HEK293 (cell line): ENCODE measurements at regions not wholly inside any gene's neighbourhood (a gene's known extent, or its start where the extent isn't known, plus 50 kb on each side); places are given as distances from the start of the nearest gene placed in this dataset.

ENCODE experiments used
- BCL11A ChIP-seq: fragments of 450-650 bp; formaldehyde crosslinking; IDR thresholded peaks from 2 replicates; pipeline ENCODE4 v1.5.1; 2016; ENCODE audit warnings: low read depth, missing biosample characterization, missing genetic modification characterization
- IKZF3 ChIP-seq: fragments of 450-650 bp; IDR thresholded peaks from 2 replicates; pipeline ENCODE4 v1.5.0; 2018; ENCODE audit warnings: missing biosample characterization, mild to moderate bottlenecking, missing genetic modification characterization, moderate library complexity
- PRDM6 ChIP-seq: fragments of 450-650 bp; formaldehyde crosslinking; IDR thresholded peaks from 2 replicates; pipeline ENCODE4 v1.5.1; 2017; ENCODE audit warnings: missing biosample characterization, missing genetic modification characterization
- SCRT2 ChIP-seq: fragments of 450-650 bp; formaldehyde crosslinking; IDR thresholded peaks from 2 replicates; pipeline ENCODE4 v1.5.1; 2016; ENCODE audit warnings: missing biosample characterization, missing genetic modification characterization
- ZBTB1 ChIP-seq: fragments of 450-650 bp; formaldehyde crosslinking; IDR thresholded peaks from 2 replicates; pipeline ENCODE4 v1.5.1; 2016; ENCODE audit warnings: missing biosample characterization, missing genetic modification characterization
- ZBTB21 ChIP-seq: fragments of 450-650 bp; formaldehyde crosslinking; IDR thresholded peaks from 2 replicates; pipeline ENCODE4 v1.5.1; 2017; ENCODE audit warnings: missing biosample characterization, missing genetic modification characterization
- ZFHX2 ChIP-seq: fragments of 450-650 bp; formaldehyde crosslinking; conservative IDR thresholded peaks from 2 replicates; pipeline ENCODE4 v1.5.1; 2016; ENCODE audit warnings: missing biosample characterization, missing genetic modification characterization
- ZFP41 ChIP-seq: fragments of 450-650 bp; formaldehyde crosslinking; IDR thresholded peaks from 2 replicates; pipeline ENCODE4 v1.5.1; 2016; ENCODE audit warnings: missing biosample characterization, missing genetic modification characterization, borderline replicate concordance
- ZNF140 ChIP-seq: fragments of 450-650 bp; formaldehyde crosslinking; IDR thresholded peaks from 2 replicates; pipeline ENCODE4 v1.5.1; 2016; ENCODE audit warnings: missing biosample characterization, missing genetic modification characterization
- ZNF274 ChIP-seq, 2 experiments: fragments of 200-500 bp in 1 of 2; fragments of 450-650 bp in 1 of 2; sonication (Bioruptor generic) in 1 of 2; formaldehyde crosslinking in 1 of 2; IDR thresholded peaks; 2 replicates each; pipeline versions ENCODE4 v1.5.1 to v1.6.1; 2014 to 2016; ENCODE audit warnings: borderline replicate concordance in 1 of 2, inconsistent platforms in 1 of 2, low read length in 1 of 2, missing biosample characterization in 1 of 2, missing genetic modification characterization in 1 of 2
- ZNF302 ChIP-seq: fragments of 450-650 bp; formaldehyde crosslinking; IDR thresholded peaks from 2 replicates; pipeline ENCODE4 v1.5.1; 2016; ENCODE audit warnings: missing biosample characterization, missing genetic modification characterization, low read depth
- ZNF433 ChIP-seq: fragments of 450-650 bp; formaldehyde crosslinking; IDR thresholded peaks from 2 replicates; pipeline ENCODE4 v1.5.1; 2016; ENCODE audit warnings: missing biosample characterization, missing genetic modification characterization, low read depth
- ZNF501 ChIP-seq: fragments of 450-650 bp; formaldehyde crosslinking; IDR thresholded peaks from 2 replicates; pipeline ENCODE4 v1.5.1; 2016; ENCODE audit warnings: missing biosample characterization, missing genetic modification characterization
- ZNF529 ChIP-seq: fragments of 450-650 bp; formaldehyde crosslinking; IDR thresholded peaks from 2 replicates; pipeline ENCODE4 v1.5.1; 2017; ENCODE audit warnings: missing genetic modification characterization, missing biosample characterization; ENCODE audit not compliant: insufficient replicate concordance
- ZNF596 ChIP-seq: fragments of 450-650 bp; IDR thresholded peaks from 2 replicates; pipeline ENCODE4 v1.5.0; 2018; ENCODE audit warnings: missing biosample characterization, mild to moderate bottlenecking, missing genetic modification characterization, moderate library complexity
- ZNF639 ChIP-seq: fragments of 450-650 bp; formaldehyde crosslinking; IDR thresholded peaks from 2 replicates; pipeline ENCODE4 v1.5.1; 2016; ENCODE audit warnings: missing biosample characterization, missing genetic modification characterization
- ZNF792 ChIP-seq: fragments of 450-650 bp; formaldehyde crosslinking; IDR thresholded peaks from 2 replicates; pipeline ENCODE4 v1.5.1; 2016; ENCODE audit warnings: missing biosample characterization, missing genetic modification characterization
- ZNF830 ChIP-seq: fragments of 450-650 bp; IDR thresholded peaks from 2 replicates; pipeline ENCODE4 v1.5.0; 2018; ENCODE audit warnings: missing biosample characterization, missing genetic modification characterization, low read depth, mild to moderate bottlenecking, moderate library complexity
- ZNF843 ChIP-seq: fragments of 450-650 bp; formaldehyde crosslinking; IDR thresholded peaks from 2 replicates; pipeline ENCODE4 v1.5.1; 2016; ENCODE audit warnings: missing biosample characterization, missing genetic modification characterization
- TF ChIP-seq, protein P1 (sequence below): fragments of 450-650 bp; formaldehyde crosslinking; IDR thresholded peaks from 2 replicates; pipeline ENCODE4 v1.5.1; 2016; ENCODE audit warnings: missing biosample characterization, missing genetic modification characterization, borderline replicate concordance
- TF ChIP-seq, protein P2 (sequence below): fragments of 450-650 bp; formaldehyde crosslinking; IDR thresholded peaks from 2 replicates; pipeline ENCODE4 v1.5.1; 2016; ENCODE audit warnings: missing biosample characterization, missing genetic modification characterization
- TF ChIP-seq, protein P3 (sequence below): fragments of 450-650 bp; formaldehyde crosslinking; IDR thresholded peaks from 2 replicates; pipeline ENCODE4 v1.5.1; 2016; ENCODE audit warnings: missing biosample characterization, missing genetic modification characterization
- TF ChIP-seq, protein P4 (sequence below): fragments of 450-650 bp; formaldehyde crosslinking; optimal IDR thresholded peaks from 2 replicates; pipeline ENCODE3; 2016; ENCODE audit warnings: missing biosample characterization, mild to moderate bottlenecking, missing genetic modification characterization
- TF ChIP-seq, protein P5 (sequence below): fragments of 450-650 bp; formaldehyde crosslinking; IDR thresholded peaks from 2 replicates; pipeline ENCODE4 v1.5.1; 2016; ENCODE audit warnings: missing biosample characterization, missing genetic modification characterization

- no peak for TF ChIP-seq ZFP41 (tag by site-specific recombination)
- TF ChIP-seq PRDM6 (tag by site-specific recombination) = peak; percentile 81
- TF ChIP-seq ZBTB1 (tag by site-specific recombination) = 0 out of 2 replicates have a peak, but pooled peaks have one; percentile 72
- no peak for TF ChIP-seq ZNF274 (IDR thresholded peaks at IDR 0.05; ENCODE audit: low read length)
- no peak for TF ChIP-seq ZNF274 (tag by site-specific recombination; IDR thresholded peaks at IDR 0.05; ENCODE audit: borderline replicate concordance)
- no peak for TF ChIP-seq ZNF830 (tag by site-specific recombination)
- TF ChIP-seq ZBTB21 = peak; percentile 96
- peak; percentile 94 for TF ChIP-seq ZNF639
- TF ChIP-seq, protein P1, sequence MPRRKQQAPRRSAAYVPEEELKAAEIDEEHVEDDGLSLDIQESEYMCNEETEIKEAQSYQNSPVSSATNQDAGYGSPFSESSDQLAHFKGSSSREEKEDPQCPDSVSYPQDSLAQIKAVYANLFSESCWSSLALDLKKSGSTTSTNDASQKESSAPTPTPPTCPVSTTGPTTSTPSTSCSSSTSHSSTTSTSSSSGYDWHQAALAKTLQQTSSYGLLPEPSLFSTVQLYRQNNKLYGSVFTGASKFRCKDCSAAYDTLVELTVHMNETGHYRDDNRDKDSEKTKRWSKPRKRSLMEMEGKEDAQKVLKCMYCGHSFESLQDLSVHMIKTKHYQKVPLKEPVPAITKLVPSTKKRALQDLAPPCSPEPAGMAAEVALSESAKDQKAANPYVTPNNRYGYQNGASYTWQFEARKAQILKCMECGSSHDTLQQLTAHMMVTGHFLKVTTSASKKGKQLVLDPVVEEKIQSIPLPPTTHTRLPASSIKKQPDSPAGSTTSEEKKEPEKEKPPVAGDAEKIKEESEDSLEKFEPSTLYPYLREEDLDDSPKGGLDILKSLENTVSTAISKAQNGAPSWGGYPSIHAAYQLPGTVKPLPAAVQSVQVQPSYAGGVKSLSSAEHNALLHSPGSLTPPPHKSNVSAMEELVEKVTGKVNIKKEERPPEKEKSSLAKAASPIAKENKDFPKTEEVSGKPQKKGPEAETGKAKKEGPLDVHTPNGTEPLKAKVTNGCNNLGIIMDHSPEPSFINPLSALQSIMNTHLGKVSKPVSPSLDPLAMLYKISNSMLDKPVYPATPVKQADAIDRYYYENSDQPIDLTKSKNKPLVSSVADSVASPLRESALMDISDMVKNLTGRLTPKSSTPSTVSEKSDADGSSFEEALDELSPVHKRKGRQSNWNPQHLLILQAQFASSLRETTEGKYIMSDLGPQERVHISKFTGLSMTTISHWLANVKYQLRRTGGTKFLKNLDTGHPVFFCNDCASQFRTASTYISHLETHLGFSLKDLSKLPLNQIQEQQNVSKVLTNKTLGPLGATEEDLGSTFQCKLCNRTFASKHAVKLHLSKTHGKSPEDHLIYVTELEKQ = peak; percentile 99
- TF ChIP-seq ZNF501 = peak; percentile 89
- TF ChIP-seq ZFHX2 (tag by site-specific recombination) = peak; percentile 71
- TF ChIP-seq ZNF843 (tag by site-specific recombination) = peak; percentile 98
- no peak for TF ChIP-seq ZNF792
- TF ChIP-seq BCL11A (tag by site-specific recombination) = peak; percentile 98
- TF ChIP-seq, protein P2, sequence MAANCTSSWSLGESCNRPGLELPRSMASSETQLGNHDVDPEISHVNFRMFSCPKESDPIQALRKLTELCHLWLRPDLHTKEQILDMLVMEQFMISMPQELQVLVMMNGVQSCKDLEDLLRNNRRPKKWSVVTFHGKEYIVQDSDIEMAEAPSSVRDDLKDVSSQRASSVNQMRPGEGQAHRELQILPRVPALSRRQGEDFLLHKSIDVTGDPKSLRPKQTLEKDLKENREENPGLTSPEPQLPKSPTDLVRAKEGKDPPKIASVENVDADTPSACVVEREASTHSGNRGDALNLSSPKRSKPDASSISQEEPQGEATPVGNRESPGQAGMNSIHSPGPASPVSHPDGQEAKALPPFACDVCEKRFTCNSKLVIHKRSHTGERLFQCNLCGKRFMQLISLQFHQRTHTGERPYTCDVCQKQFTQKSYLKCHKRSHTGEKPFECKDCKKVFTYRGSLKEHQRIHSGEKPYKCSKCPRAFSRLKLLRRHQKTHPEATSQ (tag by site-specific recombination) = no peak
- TF ChIP-seq, protein P3, sequence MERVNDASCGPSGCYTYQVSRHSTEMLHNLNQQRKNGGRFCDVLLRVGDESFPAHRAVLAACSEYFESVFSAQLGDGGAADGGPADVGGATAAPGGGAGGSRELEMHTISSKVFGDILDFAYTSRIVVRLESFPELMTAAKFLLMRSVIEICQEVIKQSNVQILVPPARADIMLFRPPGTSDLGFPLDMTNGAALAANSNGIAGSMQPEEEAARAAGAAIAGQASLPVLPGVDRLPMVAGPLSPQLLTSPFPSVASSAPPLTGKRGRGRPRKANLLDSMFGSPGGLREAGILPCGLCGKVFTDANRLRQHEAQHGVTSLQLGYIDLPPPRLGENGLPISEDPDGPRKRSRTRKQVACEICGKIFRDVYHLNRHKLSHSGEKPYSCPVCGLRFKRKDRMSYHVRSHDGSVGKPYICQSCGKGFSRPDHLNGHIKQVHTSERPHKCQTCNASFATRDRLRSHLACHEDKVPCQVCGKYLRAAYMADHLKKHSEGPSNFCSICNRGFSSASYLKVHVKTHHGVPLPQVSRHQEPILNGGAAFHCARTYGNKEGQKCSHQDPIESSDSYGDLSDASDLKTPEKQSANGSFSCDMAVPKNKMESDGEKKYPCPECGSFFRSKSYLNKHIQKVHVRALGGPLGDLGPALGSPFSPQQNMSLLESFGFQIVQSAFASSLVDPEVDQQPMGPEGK (tag by site-specific recombination) = peak; percentile 89
- peak; percentile 94 for TF ChIP-seq IKZF3 (tag by site-specific recombination)
- no peak for TF ChIP-seq ZNF529 (tag by site-specific recombination)
- TF ChIP-seq ZNF596 = no peak
- TF ChIP-seq ZNF302 (tag by site-specific recombination) = no peak
- peak; percentile 77 for TF ChIP-seq SCRT2
- TF ChIP-seq, protein P4, sequence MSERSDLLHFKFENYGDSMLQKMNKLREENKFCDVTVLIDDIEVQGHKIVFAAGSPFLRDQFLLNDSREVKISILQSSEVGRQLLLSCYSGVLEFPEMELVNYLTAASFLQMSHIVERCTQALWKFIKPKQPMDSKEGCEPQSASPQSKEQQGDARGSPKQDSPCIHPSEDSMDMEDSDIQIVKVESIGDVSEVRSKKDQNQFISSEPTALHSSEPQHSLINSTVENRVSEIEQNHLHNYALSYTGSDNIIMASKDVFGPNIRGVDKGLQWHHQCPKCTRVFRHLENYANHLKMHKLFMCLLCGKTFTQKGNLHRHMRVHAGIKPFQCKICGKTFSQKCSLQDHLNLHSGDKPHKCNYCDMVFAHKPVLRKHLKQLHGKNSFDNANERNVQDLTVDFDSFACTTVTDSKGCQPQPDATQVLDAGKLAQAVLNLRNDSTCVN (tag by site-specific recombination) = no peak
- TF ChIP-seq, protein P5, sequence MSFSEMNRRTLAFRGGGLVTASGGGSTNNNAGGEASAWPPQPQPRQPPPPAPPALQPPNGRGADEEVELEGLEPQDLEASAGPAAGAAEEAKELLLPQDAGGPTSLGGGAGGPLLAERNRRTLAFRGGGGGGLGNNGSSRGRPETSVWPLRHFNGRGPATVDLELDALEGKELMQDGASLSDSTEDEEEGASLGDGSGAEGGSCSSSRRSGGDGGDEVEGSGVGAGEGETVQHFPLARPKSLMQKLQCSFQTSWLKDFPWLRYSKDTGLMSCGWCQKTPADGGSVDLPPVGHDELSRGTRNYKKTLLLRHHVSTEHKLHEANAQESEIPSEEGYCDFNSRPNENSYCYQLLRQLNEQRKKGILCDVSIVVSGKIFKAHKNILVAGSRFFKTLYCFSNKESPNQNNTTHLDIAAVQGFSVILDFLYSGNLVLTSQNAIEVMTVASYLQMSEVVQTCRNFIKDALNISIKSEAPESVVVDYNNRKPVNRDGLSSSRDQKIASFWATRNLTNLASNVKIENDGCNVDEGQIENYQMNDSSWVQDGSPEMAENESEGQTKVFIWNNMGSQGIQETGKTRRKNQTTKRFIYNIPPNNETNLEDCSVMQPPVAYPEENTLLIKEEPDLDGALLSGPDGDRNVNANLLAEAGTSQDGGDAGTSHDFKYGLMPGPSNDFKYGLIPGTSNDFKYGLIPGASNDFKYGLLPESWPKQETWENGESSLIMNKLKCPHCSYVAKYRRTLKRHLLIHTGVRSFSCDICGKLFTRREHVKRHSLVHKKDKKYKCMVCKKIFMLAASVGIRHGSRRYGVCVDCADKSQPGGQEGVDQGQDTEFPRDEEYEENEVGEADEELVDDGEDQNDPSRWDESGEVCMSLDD (tag by site-specific recombination) = 0 out of 2 replicates have a peak, but pooled peaks have one; percentile 43
- TF ChIP-seq ZNF433 (tag by site-specific recombination) = no peak
- TF ChIP-seq ZNF140 (tag by site-specific recombination) = no peak
These were observed 99.7 kb upstream of the LIPC start (continued) for GRCh38 chr15:58331913-58332675.
